Mucosa of rectum (tissue), 2 donors: ENCODE measurements at regions not wholly inside any gene's neighbourhood (a gene's known extent, or its start where the extent isn't known, plus 50 kb on each side); places are given as distances from the start of the nearest gene placed in this dataset.

Source experiments
- H3K27ac ChIP-seq, 2 donors: one replicate each; pipeline ENCODE4 v1.7.0; 2013; ENCODE audit warnings: inconsistent platforms in 2 of 2, low read depth in 2 of 2, low read length in 2 of 2
- H3K27me3 ChIP-seq, 2 donors: one replicate each; pipeline ENCODE4 v1.7.0; 2013; ENCODE audit warnings: low read length in 2 of 2; ENCODE audit not compliant: control insufficient read depth in 2 of 2, insufficient read depth in 2 of 2
- H3K36me3 ChIP-seq, 2 donors: one replicate each; pipeline ENCODE4 v1.7.0; 2013; ENCODE audit warnings: low read length in 2 of 2; ENCODE audit not compliant: control insufficient read depth in 2 of 2, insufficient read depth in 2 of 2
- H3K4me1 ChIP-seq, 2 donors: one replicate each; pipeline ENCODE4 v1.7.0; 2013; ENCODE audit warnings: low read length in 2 of 2, mild to moderate bottlenecking in 1 of 2; ENCODE audit not compliant: control insufficient read depth in 2 of 2, insufficient read depth in 2 of 2
- H3K4me3 ChIP-seq, 2 donors: one replicate each; pipeline ENCODE4 v1.7.0; 2013; ENCODE audit warnings: low read length in 2 of 2
- H3K9ac ChIP-seq, 2 donors: one replicate each; pipeline ENCODE4 v1.7.0; 2013; ENCODE audit warnings: low read length in 2 of 2, low read depth in 1 of 2, mild to moderate bottlenecking in 1 of 2
- H3K9me3 ChIP-seq, 2 donors: one replicate each; pipeline ENCODE4 v1.7.0; 2013; ENCODE audit warnings: low read length in 2 of 2; ENCODE audit not compliant: control insufficient read depth in 2 of 2
- donor health status: healthy.
- donor health status: Normal muscosa, but diverticular disease.

- Histone ChIP-seq H3K36me3 (no peaks in the 10 kb centered on the region), H3K9me3 (no peaks in the 10 kb centered on the region), H3K4me1 (peaks cover 0 to 5% of the 10 kb centered on the region in 2 donors), H3K4me3 (no peak overlapping the region), H3K27me3 (peaks cover 5 to 12% of the 10 kb centered on the region in 2 donors), H3K27ac (no peak overlapping the region), H3K9ac (no peak overlapping the region)
Measured at GRCh38 chr6:1496836-1497760, 107.7 kb downstream of the FOXF2 start.

- peaks cover 8 to 18% of the 10 kb centered on the region in 2 donors for H3K27me3 ChIP-seq
- no peak overlapping the region for H3K4me3 ChIP-seq
- peaks cover 0 to 5% of the 10 kb centered on the region in 2 donors for H3K4me1 ChIP-seq
- no peak overlapping the region for H3K9ac ChIP-seq
- H3K27ac ChIP-seq, result no peak overlapping the region
- no peaks in the 10 kb centered on the region for H3K9me3 ChIP-seq
- no peaks in the 10 kb centered on the region for H3K36me3 ChIP-seq
Measured at GRCh38 chr6:1497761-1498105, 108.4 kb downstream of the FOXF2 start.

DNA sequence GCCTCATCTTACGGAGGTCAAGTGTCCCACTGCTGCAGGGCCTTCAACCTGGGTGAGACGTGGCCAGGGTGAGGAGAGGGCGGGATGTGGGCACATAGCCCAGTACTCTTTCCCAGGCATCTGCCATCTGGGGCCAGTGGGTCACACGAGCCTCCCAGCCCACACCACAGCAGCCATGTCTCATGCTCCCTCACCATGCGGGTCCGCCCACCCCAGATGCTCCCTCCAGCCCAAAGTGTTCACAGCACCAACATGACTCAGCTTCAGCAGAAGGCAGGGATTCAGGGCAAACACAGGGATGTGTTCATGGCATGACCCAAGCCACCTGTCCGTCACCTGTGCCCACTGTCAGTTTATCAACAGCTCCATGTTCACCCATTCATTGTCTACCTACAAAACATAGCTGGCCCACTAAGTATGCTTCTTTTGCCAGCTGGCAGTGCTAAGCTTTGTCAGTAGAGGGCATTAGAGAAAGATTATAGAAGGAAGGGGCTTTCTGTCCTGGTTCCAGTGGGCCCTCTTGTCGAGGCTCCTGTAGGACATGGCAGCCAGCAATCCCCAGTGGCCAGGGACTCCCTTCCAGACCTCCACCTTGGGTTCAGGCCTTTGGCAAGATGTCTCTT lies 109.2 kb downstream of the FOXF2 start:
- Histone ChIP-seq H3K27me3 (peaks cover 8 to 22% of the 10 kb centered on the region in 2 donors), H3K9ac (no peak overlapping the region), H3K9me3 (no peaks in the 10 kb centered on the region), H3K27ac (no peak overlapping the region), H3K36me3 (no peaks in the 10 kb centered on the region), H3K4me3 (no peak overlapping the region), H3K4me1 (peaks cover 0 to 5% of the 10 kb centered on the region in 2 donors)

- Histone ChIP-seq H3K9ac (no peak overlapping the region), H3K36me3 (no peaks in the 10 kb centered on the region), H3K27ac (no peak overlapping the region), H3K9me3 (no peaks in the 10 kb centered on the region), H3K4me1 (peaks cover 0 to 5% of the 10 kb centered on the region in 2 donors), H3K27me3 (peaks cover 8 to 22% of the 10 kb centered on the region in 2 donors), H3K4me3 (no peak overlapping the region)
Measured at GRCh38 chr6:1499777-1500176, 109.9 kb upstream of the FOXC1 start.

DNA sequence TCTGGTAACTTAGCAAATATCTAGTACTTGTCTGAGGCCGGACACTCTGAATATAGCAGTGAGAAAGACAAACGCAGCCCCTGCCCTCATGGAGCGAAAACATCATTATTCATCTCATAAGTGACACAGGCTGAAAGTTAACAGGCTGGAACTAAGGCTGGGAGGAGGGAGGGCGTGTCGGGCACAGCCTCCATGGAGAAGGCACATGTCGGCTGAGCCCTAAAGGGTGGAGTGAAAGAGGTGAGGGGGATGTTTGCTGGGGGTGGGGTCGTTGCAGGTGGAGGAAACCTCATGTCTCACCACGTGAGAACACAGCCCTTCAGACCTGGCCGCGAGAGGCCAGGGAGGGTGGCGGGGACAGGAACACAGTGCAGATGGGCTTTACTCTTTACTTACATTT lies 108.8 kb upstream of the FOXC1 start:
- Histone ChIP-seq H3K9me3 (no peaks in the 10 kb centered on the region), H3K4me3 (no peak overlapping the region), H3K27me3 (peaks cover 8 to 15% of the 10 kb centered on the region in 2 donors), H3K9ac (no peak overlapping the region), H3K27ac (no peak overlapping the region), H3K36me3 (no peaks in the 10 kb centered on the region), H3K4me1 (peaks cover 0 to 5% of the 10 kb centered on the region in 2 donors)

GRCh38 chr6:1502041-1502440 lies 107.7 kb upstream of the FOXC1 start:
- H3K27ac ChIP-seq, result no peak overlapping the region
- H3K9ac ChIP-seq, result no peak overlapping the region
- H3K36me3 ChIP-seq, result no peaks in the 10 kb centered on the region
- H3K4me3 ChIP-seq, result no peak overlapping the region
- peaks cover 8 to 15% of the 10 kb centered on the region in 2 donors for H3K27me3 ChIP-seq
- H3K4me1 ChIP-seq, result peaks cover 0 to 5% of the 10 kb centered on the region in 2 donors
- H3K9me3 ChIP-seq, result no peaks in the 10 kb centered on the region

DNA sequence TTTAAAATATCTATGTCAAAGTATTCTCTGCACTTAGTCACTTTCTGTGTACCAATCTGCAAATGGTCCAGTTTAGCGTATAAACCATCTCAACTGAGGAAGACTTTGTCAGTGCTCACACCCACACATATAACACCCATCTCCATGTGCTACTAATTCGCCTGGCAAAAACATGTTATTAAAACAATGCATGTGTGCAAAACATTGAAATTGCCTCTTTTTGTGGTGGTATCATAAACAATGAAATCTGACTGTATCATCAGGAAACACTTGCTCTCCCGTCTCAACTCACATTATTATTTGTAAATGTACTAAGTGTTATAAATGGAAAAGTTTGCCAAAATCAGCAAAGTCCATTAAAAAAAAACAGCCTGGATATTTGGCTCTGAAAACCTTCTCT lies 105.9 kb upstream of the FOXC1 start:
- no peaks in the 10 kb centered on the region for H3K36me3 ChIP-seq
- H3K4me1 ChIP-seq, result peaks cover 0 to 5% of the 10 kb centered on the region in 2 donors
- H3K27ac ChIP-seq, result no peak overlapping the region
- no peak overlapping the region for H3K4me3 ChIP-seq
- peaks cover 6 to 15% of the 10 kb centered on the region in 2 donors for H3K27me3 ChIP-seq
- no peaks in the 10 kb centered on the region for H3K9me3 ChIP-seq
- no peak overlapping the region for H3K9ac ChIP-seq

DNA sequence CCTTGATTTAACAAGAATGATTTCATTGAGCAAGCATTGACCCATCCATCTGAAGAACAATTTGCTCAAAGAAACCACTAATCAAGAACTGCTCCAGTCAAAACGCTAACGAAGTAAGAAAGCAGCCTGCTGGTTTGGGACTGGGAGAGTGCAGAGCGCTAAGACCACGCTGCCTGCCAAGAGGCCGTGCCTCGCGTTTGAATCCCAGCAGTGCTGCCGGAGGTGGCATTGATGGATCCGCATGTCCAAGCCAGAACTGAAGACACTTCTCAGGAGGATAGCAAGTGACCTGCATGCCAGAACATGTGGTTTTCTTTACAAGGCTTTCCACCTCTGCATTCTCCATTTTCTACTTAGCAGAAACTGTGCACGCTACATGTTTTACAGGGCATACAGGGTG lies 105.2 kb upstream of the FOXC1 start:
- Histone ChIP-seq H3K9ac (no peak overlapping the region), H3K27me3 (peaks cover 6 to 15% of the 10 kb centered on the region in 2 donors), H3K4me3 (no peak overlapping the region), H3K4me1 (peaks cover 0 to 5% of the 10 kb centered on the region in 2 donors), H3K9me3 (no peaks in the 10 kb centered on the region), H3K36me3 (no peaks in the 10 kb centered on the region), H3K27ac (no peak overlapping the region)

GRCh38 chr6:1507251-1507650 lies 102.5 kb upstream of the FOXC1 start:
- no peak overlapping the region for H3K9ac ChIP-seq
- peaks cover 4 to 9% of the 10 kb centered on the region in 2 donors for H3K27me3 ChIP-seq
- H3K27ac ChIP-seq, result no peak overlapping the region
- no peaks in the 10 kb centered on the region for H3K9me3 ChIP-seq
- H3K4me3 ChIP-seq, result no peak overlapping the region
- no peaks in the 10 kb centered on the region for H3K36me3 ChIP-seq
- H3K4me1 ChIP-seq, result no peaks in the 10 kb centered on the region

- no peaks in the 10 kb centered on the region for H3K4me1 ChIP-seq
- peaks cover 0 to 2% of the 10 kb centered on the region in 2 donors for H3K27me3 ChIP-seq
- no peaks in the 10 kb centered on the region for H3K36me3 ChIP-seq
- H3K9me3 ChIP-seq, result no peaks in the 10 kb centered on the region
- H3K27ac ChIP-seq, result no peak overlapping the region
- H3K4me3 ChIP-seq, result no peak overlapping the region
- no peak overlapping the region for H3K9ac ChIP-seq
Measured at GRCh38 chr6:1509241-1509640, 100.5 kb upstream of the FOXC1 start.
